Caco-2 (cell line): ENCODE measurements at regions not wholly inside any gene's neighbourhood (a gene's known extent, or its start where the extent isn't known, plus 50 kb on each side); places are given as distances from the start of the nearest gene placed in this dataset.

ENCODE experiments used
- BruUV-seq: library from RNA; stranded (reverse); fragments of 400-500 nt; replicated peaks from 2 replicates; lab custom pipeline; 2021; lab: Mats Ljungman, UMichigan
- CTCF ChIA-PET: fragments of 300-600 bp; sonication (Branson Sonifier 250); formaldehyde crosslinking; loops from one replicate; lab custom pipeline; 2022; ENCODE audit warnings: antibody characterized with exemption; lab: Charles Lee
- POLR2A ChIA-PET: fragments of 300-600 bp; sonication (Branson Sonifier 250); formaldehyde crosslinking; loops from one replicate; lab custom pipeline; 2022; ENCODE audit warnings: antibody characterized with exemption; lab: Charles Lee
- DNase-seq, 2 experiments: peaks; one replicate each; pipeline versions ENCODE4 v3.0.0 to v3.0.0-alpha.2; 2020 to 2022
- H3K27me3 ChIP-seq: replicated peaks from 2 replicates; pipeline ENCODE4 v1.6.0; 2011; ENCODE audit warnings: low read length; ENCODE audit not compliant: control insufficient read depth, insufficient read depth
- H3K36me3 ChIP-seq: 2 replicates; pipeline ENCODE4 v1.5.1; 2011; ENCODE audit warnings: low read length; ENCODE audit not compliant: control insufficient read depth, insufficient read depth
- H3K4me1 ChIP-seq: fragments of 250-450 bp; sonication (Bioruptor Pico); 2 replicates; pipeline ENCODE4 v1.5.1; 2020; ENCODE audit warnings: mild to moderate bottlenecking
- H3K4me3 ChIP-seq: 2 replicates; pipeline ENCODE4 v1.5.1; 2011; ENCODE audit warnings: low read depth, mild to moderate bottlenecking, control low read depth, low read length
- H3K9me3 ChIP-seq: fragments of 250-450 bp; sonication (Bioruptor Pico); 2 replicates; pipeline ENCODE4 v1.5.1; 2020; ENCODE audit warnings: mild to moderate bottlenecking, moderate library complexity
- H3K27ac Mint-ChIP-seq: one replicate; pipeline ENCODE4 v1.8.0; 2022; ENCODE audit warnings: mixed read lengths; ENCODE audit not compliant: unreplicated experiment
- H3K27me3 Mint-ChIP-seq: one replicate; pipeline ENCODE4 v1.8.0; 2022; ENCODE audit warnings: mixed read lengths; ENCODE audit not compliant: insufficient read depth, unreplicated experiment
- H3K36me3 Mint-ChIP-seq: one replicate; pipeline ENCODE4 v1.8.0; 2022; ENCODE audit warnings: mild to moderate bottlenecking, mixed read lengths; ENCODE audit not compliant: insufficient read depth, unreplicated experiment
- H3K4me1 Mint-ChIP-seq: one replicate; pipeline ENCODE4 v1.8.0; 2022; ENCODE audit warnings: low read depth, mixed read lengths; ENCODE audit not compliant: unreplicated experiment
- H3K4me3 Mint-ChIP-seq: one replicate; pipeline ENCODE4 v1.8.0; 2022; ENCODE audit warnings: mild to moderate bottlenecking, moderate library complexity, mixed read lengths; ENCODE audit not compliant: unreplicated experiment
- H3K9me3 Mint-ChIP-seq: one replicate; pipeline ENCODE4 v1.8.0; 2022; ENCODE audit warnings: mixed read lengths; ENCODE audit not compliant: unreplicated experiment
- CTCF ChIP-seq, 2 experiments: fragments of 200-600 bp in 1 of 2; IDR thresholded peaks; 1 replicate in 1 of 2; 2 replicates in 1 of 2; pipeline versions ENCODE4 v1.5.1 to v1.8.0; 2011 to 2022; ENCODE audit warnings: antibody characterized with exemption in 1 of 2, control low read depth in 1 of 2, inconsistent platforms in 1 of 2, low read depth in 1 of 2, low read length in 1 of 2, mild to moderate bottlenecking in 1 of 2, moderate library complexity in 1 of 2; ENCODE audit not compliant: insufficient read depth in 1 of 2, severe bottlenecking in 1 of 2, unreplicated experiment in 1 of 2
- intact Hi-C: fragments of 100-400 bp; cut with micrococcal nuclease; formaldehyde crosslinking; loops from one replicate; pipeline ENCODE4 v1.10.0; 2022; ENCODE audit not compliant: unreplicated experiment

- BruUV-seq: no TSS peak
- peaks cover 14% of the 10 kb centered on the region for H3K27me3 Mint-ChIP-seq
- H3K27ac Mint-ChIP-seq: no peak overlapping the region
- Histone ChIP-seq H3K4me3 (no peak overlapping the region), H3K4me1 (no peaks in the 10 kb centered on the region), H3K36me3 (no peaks in the 10 kb centered on the region), H3K9me3 (no peaks in the 10 kb centered on the region; the same call in 1 of the 2 replicates), H3K27me3 (no peaks in the 10 kb centered on the region)
- POLR2A ChIA-PET: no interaction called here
- no peak for DNase-seq
- H3K9me3 Mint-ChIP-seq: no peaks in the 10 kb centered on the region
- CTCF ChIA-PET: no interaction called here
- no peaks in the 10 kb centered on the region for H3K36me3 Mint-ChIP-seq
- TF ChIP-seq CTCF (IDR thresholded peaks at IDR 0.05; ENCODE audit: insufficient read depth in 1 of 2, low read depth in 1 of 2, low read length in 1 of 2, severe bottlenecking in 1 of 2, unreplicated experiment in 1 of 2): no peak
- H3K4me1 Mint-ChIP-seq: no peaks in the 10 kb centered on the region
- no peak overlapping the region for H3K4me3 Mint-ChIP-seq
- intact Hi-C loops: no loop called here
Observed at GRCh38 chr3:144810160-144810559, 838.5 kb downstream of the DIPK2A start.

GRCh38 chr3:144815655-144816054 lies 844.0 kb downstream of the DIPK2A start:
- DNase-seq: no peak
- ChIA-PET POLR2A (no interaction called here), CTCF (no interaction called here)
- Mint-ChIP-seq H3K27ac (no peak overlapping the region), H3K9me3 (no peaks in the 10 kb centered on the region), H3K4me1 (no peaks in the 10 kb centered on the region), H3K36me3 (no peaks in the 10 kb centered on the region), H3K27me3 (peaks cover 7% of the 10 kb centered on the region), H3K4me3 (no peak overlapping the region)
- no peak for TF ChIP-seq CTCF (IDR thresholded peaks at IDR 0.05; ENCODE audit: insufficient read depth in 1 of 2, low read depth in 1 of 2, low read length in 1 of 2, severe bottlenecking in 1 of 2, unreplicated experiment in 1 of 2)
- BruUV-seq: no TSS peak
- intact Hi-C loops: no loop called here
- Histone ChIP-seq H3K4me3 (no peak overlapping the region), H3K27me3 (no peaks in the 10 kb centered on the region), H3K36me3 (no peaks in the 10 kb centered on the region), H3K4me1 (no peaks in the 10 kb centered on the region), H3K9me3 (no peaks in the 10 kb centered on the region)

DNA sequence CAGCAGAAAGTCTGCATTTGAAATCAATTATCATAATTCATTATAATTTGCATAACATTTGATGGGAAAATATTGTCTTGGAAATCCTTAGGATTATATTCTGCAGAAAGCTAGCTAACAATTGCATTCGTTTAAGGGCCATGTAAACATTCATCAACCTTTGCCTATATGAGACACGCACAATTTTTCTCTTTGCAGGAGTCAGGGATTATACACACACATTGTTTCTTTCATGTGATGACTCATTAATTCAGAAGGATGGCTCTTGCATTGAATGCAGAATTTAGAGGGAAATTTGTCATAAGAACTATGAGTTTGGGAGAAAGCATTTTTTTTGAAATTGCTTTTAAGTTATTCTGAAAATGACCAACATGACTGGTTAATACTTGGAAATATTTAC lies 844.7 kb downstream of the DIPK2A start:
- H3K27me3 Mint-ChIP-seq: peaks cover 7% of the 10 kb centered on the region
- Histone ChIP-seq H3K27me3 (no peaks in the 10 kb centered on the region), H3K36me3 (no peaks in the 10 kb centered on the region), H3K4me1 (no peaks in the 10 kb centered on the region), H3K4me3 (no peak overlapping the region), H3K9me3 (no peaks in the 10 kb centered on the region)
- H3K27ac Mint-ChIP-seq: no peak overlapping the region
- H3K9me3 Mint-ChIP-seq: no peaks in the 10 kb centered on the region
- CTCF ChIA-PET: no interaction called here
- TF ChIP-seq CTCF (IDR thresholded peaks at IDR 0.05; ENCODE audit: insufficient read depth in 1 of 2, low read depth in 1 of 2, low read length in 1 of 2, severe bottlenecking in 1 of 2, unreplicated experiment in 1 of 2): no peak
- DNase-seq: no peak
- no TSS peak for BruUV-seq
- intact Hi-C loops: no loop called here
- H3K4me1 Mint-ChIP-seq: no peaks in the 10 kb centered on the region
- POLR2A ChIA-PET: no interaction called here
- no peaks in the 10 kb centered on the region for H3K36me3 Mint-ChIP-seq
- no peak overlapping the region for H3K4me3 Mint-ChIP-seq
